Dermis microvascular lymphatic vessel endothelial cell (primary cell): ENCODE measurements at regions not wholly inside any gene's neighbourhood (a gene's known extent, or its start where the extent isn't known, plus 50 kb on each side); places are given as distances from the start of the nearest gene placed in this dataset.

Source experiments
- DNase-seq, 2 donors: peaks; one replicate each; pipeline versions ENCODE4 v3.0.0 to v3.0.0-alpha.2; 2010; ENCODE audit warnings: low read depth in 2 of 2

DNA sequence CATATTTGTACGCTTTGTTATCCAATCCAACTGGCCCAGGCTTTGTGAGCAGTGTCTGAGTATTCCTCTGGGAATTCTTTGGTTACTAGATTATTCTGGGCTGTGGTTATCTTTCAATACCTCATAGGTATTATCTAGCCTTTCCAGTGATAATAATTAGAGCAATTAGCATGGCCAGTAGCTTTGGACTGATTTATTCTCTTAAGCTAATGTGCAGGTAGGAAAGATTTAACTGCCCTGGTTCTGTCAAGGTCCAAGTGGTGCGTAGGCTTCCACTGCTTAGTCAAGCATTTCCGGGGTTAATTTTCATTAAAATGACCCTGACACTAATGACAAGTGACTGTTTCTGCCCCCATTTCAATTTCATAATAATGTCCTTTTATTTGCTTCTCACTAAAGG lies 54.2 kb upstream of the PMFBP1 start:
- no peak for DNase-seq

DNA sequence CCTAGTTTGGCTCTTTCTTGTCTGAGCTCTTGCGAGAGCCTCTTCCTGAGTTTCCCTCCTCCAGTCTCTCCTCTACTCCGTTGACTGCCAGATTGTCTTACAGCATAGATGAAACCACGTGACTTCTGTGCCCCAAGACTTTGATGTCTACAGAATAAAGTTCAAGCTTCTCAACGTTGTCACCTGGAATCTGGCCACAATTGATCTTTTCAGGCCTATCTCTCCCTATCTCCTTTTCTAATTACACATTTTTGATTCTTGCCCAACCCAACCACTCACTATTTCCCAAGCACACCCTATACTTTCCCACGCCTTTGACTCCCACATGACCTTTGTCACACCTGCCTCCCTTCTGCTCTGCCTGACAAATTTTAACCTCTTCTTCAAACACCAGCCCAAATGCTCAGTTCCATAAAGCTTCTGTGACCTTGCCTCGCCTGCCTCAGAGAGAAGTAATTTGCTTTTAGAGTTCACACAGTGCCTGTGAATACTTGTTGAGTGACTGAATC lies 52.4 kb upstream of the PMFBP1 start:
- DNase-seq: no peak

DNA sequence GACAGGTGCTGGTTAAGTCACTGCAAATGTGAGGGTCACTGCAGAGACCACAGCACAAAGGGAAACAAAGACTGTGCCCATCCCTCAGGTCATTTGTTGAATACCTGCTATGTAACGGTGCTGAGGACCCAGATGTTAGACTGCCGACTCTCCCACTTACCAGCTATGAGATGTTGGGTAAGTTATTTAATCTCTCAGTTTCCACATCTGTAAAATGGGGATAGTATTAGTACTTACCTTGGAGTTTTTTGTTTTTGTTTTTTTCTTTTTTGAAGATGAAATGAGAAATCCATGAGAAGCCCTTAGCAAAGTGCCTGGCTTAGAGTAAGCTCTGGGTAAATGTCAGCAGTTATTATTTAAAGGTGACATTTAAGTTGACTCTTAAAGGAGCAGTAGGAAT lies 50.5 kb upstream of the PMFBP1 start:
- DNase-seq: no peak
